Brain pericyte (primary cell): ENCODE measurements at regions not wholly inside any gene's neighbourhood (a gene's known extent, or its start where the extent isn't known, plus 50 kb on each side); places are given as distances from the start of the nearest gene placed in this dataset.

Experiments
- DNase-seq: peaks from one replicate; pipeline ENCODE4 v3.0.0-alpha.2; 2012; ENCODE audit warnings: low read depth, low spot score

DNA sequence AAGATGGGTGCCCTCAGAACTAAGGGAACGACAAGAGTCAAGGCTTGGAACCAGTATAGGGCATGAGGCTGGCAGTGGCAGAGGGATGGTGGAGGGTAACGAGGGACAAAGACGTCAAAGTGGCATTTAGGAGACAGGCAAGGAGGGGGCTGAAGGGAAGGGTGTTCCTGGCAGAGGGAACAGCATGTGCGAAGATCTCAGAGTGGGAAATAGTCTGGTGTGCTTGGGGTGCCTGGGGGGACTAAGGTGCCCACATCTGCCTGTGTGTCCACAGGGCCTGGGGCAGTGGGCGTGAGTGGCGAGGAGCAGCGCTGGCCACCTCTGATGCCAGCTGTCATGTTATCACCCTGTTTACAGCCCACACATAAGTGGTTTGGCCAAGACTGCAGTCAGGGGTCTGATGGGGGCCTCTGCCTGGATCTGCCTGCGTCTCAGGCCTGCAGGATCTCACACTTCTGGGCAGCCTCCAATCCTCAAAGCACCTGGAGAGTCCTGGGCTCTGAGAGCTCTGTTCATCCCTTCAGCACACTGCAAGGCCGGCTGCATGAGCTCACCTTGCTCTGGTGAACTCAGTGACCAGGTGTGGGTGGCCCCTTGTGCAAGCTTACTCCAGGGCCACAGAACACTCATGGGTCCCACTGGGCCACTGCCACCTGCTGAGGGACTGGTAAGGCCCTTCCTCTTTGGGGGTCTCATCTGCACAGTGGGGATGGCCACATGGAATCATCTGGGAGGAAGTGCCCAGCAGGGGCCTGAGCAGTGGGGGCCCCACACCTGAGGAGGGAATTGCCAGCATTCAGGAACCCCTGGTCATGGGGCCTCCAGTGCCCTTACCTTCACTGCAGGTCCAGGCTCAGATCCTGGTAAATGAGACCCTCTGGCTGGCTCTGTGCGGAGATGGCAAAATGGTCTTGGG is 89.7 kb upstream of the SHISAL1 start:
- no peak for DNase-seq

GRCh38 chr22:44401783-44402110 is 89.0 kb upstream of the SHISAL1 start:
- no peak for DNase-seq

GRCh38 chr22:44400763-44401060 is 88.0 kb upstream of the SHISAL1 start:
- DNase-seq, result no peak

- DNase-seq, result no peak
Observed at GRCh38 chr22:44399906-44400762, 87.4 kb upstream of the SHISAL1 start.

- no peak for DNase-seq
Observed at GRCh38 chr22:44398856-44399837, 86.4 kb upstream of the SHISAL1 start.

- no peak for DNase-seq
Observed at GRCh38 chr22:44396727-44397722, 84.3 kb upstream of the SHISAL1 start.

GRCh38 chr22:44396021-44396726 is 83.4 kb upstream of the SHISAL1 start:
- DNase-seq, result no peak

- no peak for DNase-seq
Observed at GRCh38 chr22:44395118-44396005, 82.6 kb upstream of the SHISAL1 start.

- no peak for DNase-seq
Observed at GRCh38 chr22:44394246-44395117, 81.7 kb upstream of the SHISAL1 start.

- DNase-seq, result no peak
Observed at GRCh38 chr22:44393066-44393465, 80.3 kb upstream of the SHISAL1 start.

DNA sequence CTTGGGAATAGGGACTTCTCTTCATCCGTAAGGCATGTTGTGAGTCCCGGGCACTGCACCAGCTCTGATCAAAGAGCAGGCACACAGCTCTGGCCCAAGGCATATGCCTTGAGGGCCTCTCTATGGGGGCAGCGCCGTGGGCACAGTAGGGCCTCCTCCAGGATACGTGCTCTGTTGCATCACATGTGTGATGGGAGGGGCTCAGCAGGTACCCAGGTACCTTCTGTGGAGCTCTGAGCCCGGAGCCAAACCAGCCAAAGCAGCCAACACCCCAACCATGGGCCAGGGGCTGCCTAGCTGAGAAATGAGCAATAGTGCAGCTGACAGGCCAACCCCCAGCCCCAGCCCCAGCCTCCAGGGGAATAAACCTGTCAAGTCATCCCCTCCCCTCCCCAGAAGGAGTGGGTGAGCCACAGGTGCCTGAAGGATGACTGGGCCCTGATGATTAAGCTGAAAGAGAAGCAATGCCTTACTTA is 79.7 kb upstream of the SHISAL1 start:
- DNase-seq, result no peak

DNA sequence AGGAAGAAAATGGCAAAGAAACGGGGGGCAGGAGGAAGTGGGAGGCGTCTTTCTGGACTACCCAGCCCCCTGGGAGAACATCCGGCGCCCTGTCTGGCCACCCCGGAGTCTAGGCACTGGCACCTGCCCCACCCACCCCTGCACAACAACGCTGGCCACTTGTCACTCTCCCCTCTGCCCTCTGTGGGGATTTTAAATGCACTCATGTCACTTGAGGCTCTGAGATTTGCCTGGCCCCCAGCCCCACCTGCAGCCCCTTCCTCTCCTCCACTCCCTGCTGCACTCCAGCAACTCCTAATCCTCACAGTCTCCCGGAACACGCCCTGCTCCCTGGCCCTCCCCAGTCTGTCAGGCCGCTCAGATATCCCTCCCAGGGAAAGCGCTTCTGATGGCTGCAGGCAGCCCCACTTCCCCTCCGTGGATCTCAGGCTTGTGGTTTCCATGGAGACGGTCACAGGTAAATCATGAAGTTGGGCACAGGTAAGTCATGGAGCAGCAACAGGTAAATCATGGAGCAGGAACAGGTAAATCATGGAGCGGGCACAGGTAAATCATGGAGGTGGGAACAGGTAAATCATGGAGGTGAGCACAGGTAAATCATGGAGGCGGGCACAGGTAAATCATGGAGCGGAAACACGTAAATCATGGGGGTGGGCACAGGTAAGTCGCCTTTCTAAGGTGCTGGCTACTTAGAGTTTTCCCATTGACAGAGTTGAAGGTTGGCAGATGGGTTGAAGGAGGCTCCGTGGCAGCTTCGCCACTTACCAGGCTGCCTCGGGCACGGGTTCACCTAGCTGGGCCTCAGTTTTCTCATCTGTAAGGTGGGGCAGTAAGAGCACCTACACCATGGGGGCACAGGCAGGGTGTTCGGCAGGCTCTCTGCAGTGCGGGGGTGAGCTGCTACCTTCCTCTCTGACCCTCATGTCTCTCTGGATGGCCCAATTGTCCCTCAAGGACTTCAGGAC is 79.0 kb upstream of the SHISAL1 start:
- DNase-seq, result no peak

GRCh38 chr22:44391015-44391414 is 78.3 kb upstream of the SHISAL1 start:
- no peak for DNase-seq

GRCh38 chr22:44390613-44390970 is 77.8 kb upstream of the SHISAL1 start:
- DNase-seq, result no peak

- no peak for DNase-seq
Observed at GRCh38 chr22:44389926-44390612, 77.3 kb upstream of the SHISAL1 start.

- DNase-seq, result no peak
Observed at GRCh38 chr22:44389181-44389580, 76.4 kb upstream of the SHISAL1 start.
